LNCaP clone FGC (cell line): ENCODE measurements at regions not wholly inside any gene's neighbourhood (a gene's known extent, or its start where the extent isn't known, plus 50 kb on each side); places are given as distances from the start of the nearest gene placed in this dataset.

Experiments used
- DNase-seq: peaks from one replicate; pipeline ENCODE4 v3.0.0-alpha.2; 2011; ENCODE audit warnings: low read depth
- H3K4me3 ChIP-seq: 2 replicates; pipeline ENCODE4 v1.5.1; 2011; ENCODE audit warnings: mild to moderate bottlenecking, low read depth, low read length, control low read depth
- CTCF ChIP-seq: IDR thresholded peaks from 2 replicates; pipeline ENCODE4 v1.5.1; 2012; ENCODE audit warnings: mild to moderate bottlenecking; ENCODE audit not compliant: control insufficient read depth, insufficient read depth; ENCODE audit errors: extremely low read depth

- TF ChIP-seq CTCF: no peak
- no peak for DNase-seq
Observed at GRCh38 chr1:88126467-88126866, 557.6 kb upstream of the PKN2 start.

GRCh38 chr1:88133991-88134390 lies 550.1 kb upstream of the PKN2 start:
- DNase-seq: no peak
- TF ChIP-seq CTCF: no peak
- no peak overlapping the region for H3K4me3 ChIP-seq

More at GRCh38 chr1:88126467-88126866, 557.6 kb upstream of the PKN2 start:
- H3K4me3 ChIP-seq: no peak overlapping the region

- no peak for TF ChIP-seq CTCF
- no peak overlapping the region for H3K4me3 ChIP-seq
- no peak for DNase-seq
Observed at GRCh38 chr1:88134983-88135921, 548.8 kb upstream of the PKN2 start.

- H3K4me3 ChIP-seq: no peak overlapping the region
- DNase-seq: no peak
- TF ChIP-seq CTCF: no peak
Observed at GRCh38 chr1:88139633-88140032, 544.4 kb upstream of the PKN2 start.

- no peak for DNase-seq
- TF ChIP-seq CTCF: no peak
- H3K4me3 ChIP-seq: no peak overlapping the region
Observed at GRCh38 chr1:88140325-88140724, 543.7 kb upstream of the PKN2 start.

GRCh38 chr1:88141499-88142074 lies 542.5 kb upstream of the PKN2 start:
- no peak for TF ChIP-seq CTCF
- DNase-seq: no peak
- H3K4me3 ChIP-seq: no peak overlapping the region
